HG03045 (cell line): ENCODE measurements at regions not wholly inside any gene's neighbourhood (a gene's known extent, or its start where the extent isn't known, plus 50 kb on each side); places are given as distances from the start of the nearest gene placed in this dataset.
"Not testable (repeated sequence)": the region's sequence is repeated elsewhere in the genome, so short reads cannot be mapped to it uniquely, and the experiment has no call there.

Source experiments
- ATAC-seq: cut with Tn5 transposase; IDR thresholded peaks from one replicate; pipeline ENCODE4 v1.9.1; 2021; ENCODE audit warnings: mild to moderate bottlenecking, moderate library complexity; ENCODE audit not compliant: unreplicated experiment

DNA sequence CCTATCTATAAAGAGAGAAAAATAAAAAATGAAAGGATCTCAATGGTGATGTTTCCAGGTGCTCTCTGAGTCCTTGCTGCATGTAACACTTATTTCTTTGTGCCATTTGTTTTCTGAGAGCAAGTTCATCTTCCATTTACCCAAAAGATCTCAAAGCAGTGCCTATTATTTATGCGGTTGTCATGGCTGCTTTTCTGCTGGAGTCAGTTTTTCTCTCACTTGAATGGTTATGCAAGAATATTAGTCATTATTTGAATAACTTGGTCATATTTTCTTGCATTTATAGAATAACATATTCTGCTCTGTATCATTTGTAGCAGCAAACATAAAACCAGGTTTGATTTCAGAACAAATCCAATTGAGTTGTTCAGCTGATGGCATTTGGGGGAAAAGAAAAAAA lies 141.8 kb upstream of the G2E3 start:
- ATAC-seq = no peak

DNA sequence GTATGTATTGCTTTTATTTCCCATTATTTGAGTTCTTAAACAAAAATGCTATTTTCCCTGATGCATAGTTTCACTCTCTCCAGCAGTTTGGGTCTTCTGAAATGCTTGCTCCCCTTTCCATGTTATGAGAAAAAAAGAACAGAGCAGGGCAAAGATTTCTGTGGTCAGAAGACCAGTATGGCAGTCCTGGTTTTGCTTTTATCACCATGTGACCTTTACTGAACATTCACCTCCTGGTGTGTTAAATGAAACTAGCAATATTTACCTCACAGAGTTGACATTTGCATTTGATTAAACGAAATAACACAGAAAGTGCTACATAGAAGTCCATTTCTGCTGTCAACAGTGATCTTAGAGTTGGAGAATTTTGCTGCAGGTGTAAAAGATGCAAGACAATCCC lies 141.0 kb upstream of the G2E3 start:
- no peak for ATAC-seq

GRCh38 chr14:30419037-30419436 lies 139.9 kb upstream of the G2E3 start:
- no peak for ATAC-seq

DNA sequence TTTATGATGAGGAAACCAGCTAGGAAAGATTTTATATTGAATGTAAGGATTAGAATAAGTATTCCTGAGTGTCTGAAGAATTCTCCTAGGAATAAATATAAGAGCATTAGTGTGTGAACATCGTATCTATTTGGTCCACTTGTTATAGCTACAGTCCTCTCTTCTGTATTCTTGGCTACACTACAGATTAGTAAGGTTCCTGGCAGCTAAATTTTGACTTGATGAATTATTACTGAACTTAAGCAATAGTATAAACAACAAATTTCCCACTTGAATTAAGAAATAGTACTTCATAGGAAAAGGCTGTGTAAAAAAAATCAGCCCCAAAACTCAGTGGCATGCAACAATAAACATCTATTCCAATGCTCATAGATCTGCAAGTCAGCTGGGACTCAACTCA lies 138.4 kb upstream of the G2E3 start:
- no peak for ATAC-seq

DNA sequence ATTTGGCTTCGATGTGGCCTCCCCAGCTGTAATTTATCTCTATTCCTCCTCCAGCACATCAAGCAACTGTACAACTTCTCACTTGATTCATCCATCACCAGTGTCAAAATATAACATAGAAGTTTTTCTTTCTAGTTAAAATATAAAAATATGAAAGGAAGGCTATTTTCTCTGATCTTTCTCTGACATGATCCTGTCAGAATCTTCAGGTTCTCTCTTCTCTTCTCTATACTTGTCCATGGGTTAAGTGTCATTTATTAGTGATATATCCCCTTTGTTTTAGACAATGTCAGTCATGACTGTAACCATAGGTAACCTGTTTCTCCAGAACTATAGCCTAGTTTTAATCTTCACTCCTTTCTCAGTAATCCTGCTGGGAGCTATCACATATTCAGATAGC lies 132.5 kb upstream of the G2E3 start:
- no peak for ATAC-seq

GRCh38 chr14:30427401-30427800 lies 131.6 kb upstream of the G2E3 start:
- no peak for ATAC-seq

- ATAC-seq = no peak
Measured at GRCh38 chr14:30427846-30428245, 131.1 kb upstream of the G2E3 start.

DNA sequence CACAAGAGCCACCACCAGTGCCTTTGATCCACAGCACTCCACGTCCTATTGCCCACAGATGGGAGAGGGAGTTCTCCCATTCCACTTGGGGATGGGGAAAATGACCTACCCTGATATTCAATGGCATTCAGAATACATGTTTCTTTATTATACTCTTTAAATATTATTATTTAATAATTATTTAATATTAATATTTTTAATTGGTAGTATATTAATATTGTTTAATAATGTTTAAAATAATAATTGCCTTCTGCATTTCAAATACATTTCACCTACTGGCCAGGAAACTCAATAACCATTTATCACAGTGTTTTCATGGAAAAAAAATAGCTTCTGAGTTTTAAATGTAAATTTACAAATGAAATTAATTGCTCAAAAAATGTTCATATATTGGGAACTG lies 127.4 kb upstream of the G2E3 start:
- no peak for ATAC-seq

DNA sequence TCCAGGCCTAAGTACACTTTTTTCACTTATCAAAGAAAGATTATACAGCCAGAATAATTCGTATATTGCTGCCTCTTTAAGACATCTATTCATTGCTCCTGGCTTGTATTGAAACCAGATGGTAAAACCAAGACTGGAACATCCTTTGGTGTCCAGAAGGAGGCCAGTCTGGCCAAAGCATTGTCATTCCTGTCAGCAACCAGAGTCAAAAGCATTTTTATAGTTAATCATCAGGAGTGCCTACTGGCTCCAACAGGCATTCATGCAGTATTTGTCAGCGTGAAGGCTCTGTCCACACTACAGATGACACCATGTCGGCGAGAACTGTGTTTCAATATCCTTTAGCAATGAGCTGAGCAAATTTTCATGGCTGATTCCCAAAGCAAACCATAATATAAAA lies 118.0 kb upstream of the G2E3 start:
- no peak for ATAC-seq

- ATAC-seq = no peak
Measured at GRCh38 chr14:30443368-30444007, 115.5 kb upstream of the G2E3 start.

DNA sequence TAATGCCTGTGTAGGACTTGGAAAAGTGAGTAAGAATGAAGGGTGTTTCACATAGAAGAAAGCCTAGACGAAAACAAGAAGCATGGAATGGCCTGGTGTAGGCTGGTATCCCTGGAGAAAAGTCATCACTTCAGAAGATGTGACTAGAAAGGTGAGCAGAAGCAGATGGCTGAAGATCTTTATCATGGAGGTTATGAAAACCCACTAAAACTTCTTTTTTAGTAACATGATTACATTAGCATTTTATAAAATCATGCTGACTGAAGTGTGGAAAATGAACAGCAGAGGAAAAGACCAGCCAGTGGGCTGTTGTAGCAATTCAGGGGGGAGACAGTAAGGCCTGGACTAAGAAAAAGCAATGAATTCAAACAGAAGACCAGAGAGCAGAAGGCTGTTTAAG lies 114.5 kb upstream of the G2E3 start:
- ATAC-seq = no peak

DNA sequence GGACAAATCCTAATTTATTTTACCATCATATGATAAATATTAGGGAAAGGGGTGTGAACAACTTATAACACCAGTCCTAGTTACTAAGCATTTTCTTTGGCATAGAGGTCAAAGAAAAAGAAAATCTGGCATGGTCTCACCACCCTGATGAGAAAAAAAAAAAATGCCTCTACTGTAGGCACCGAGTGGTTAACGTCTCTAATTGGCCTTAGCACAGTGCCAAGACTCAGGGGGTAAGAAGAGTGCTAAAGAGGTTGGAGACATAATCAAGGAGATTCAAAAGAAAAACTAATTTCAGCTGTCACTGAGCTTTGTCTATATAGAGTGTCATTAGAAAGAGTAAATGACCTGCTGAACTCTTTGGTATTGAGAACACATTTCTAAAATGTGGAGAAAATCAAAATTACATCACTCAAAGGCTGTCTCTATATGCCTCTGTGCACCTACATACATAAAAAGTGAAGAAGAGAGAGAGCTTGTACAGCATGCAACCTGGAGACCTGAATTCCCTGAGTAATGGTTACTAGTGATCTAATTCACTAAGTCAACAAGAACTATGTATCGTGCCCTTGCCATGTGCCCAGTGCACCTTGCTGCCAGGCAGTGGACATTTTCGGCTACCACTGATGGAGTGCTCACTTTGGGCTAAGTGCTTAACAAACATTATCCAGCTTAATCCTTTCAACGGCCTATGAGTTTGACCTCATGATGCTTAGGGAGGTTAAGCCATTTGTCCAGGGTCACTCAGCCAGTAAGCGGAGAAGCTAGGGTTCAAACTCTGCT lies 113.8 kb upstream of the G2E3 start:
- ATAC-seq = no peak

- no peak for ATAC-seq
Measured at GRCh38 chr14:30445852-30446251, 113.1 kb upstream of the G2E3 start.

GRCh38 chr14:30450631-30451545 lies 108.1 kb upstream of the G2E3 start:
- no peak for ATAC-seq

GRCh38 chr14:30456296-30456695 lies 102.7 kb upstream of the G2E3 start:
- no peak for ATAC-seq

DNA sequence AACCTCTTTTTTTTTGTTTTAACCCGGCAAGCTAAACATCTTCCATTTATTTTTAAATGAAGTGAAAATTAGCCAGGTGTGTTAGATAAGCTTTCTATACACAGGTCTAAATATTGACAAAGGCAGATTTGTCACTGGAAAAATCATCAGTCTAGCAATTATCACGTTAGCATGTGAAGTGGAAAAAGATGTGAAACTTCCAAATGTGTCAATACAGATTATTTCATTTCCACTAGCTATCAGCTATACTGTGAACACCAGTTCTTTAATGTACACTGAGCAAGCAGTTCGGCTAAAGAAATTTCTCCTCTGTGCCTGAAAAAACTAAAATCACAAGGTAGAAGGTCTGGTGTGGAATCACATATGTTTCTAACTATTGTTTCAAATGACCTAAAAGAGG lies 96.6 kb upstream of the G2E3 start:
- ATAC-seq = no peak

GRCh38 chr14:30464481-30464880 lies 94.5 kb upstream of the G2E3 start:
- no peak for ATAC-seq

- ATAC-seq = no peak
Measured at GRCh38 chr14:30468354-30468753, 90.6 kb upstream of the G2E3 start.

DNA sequence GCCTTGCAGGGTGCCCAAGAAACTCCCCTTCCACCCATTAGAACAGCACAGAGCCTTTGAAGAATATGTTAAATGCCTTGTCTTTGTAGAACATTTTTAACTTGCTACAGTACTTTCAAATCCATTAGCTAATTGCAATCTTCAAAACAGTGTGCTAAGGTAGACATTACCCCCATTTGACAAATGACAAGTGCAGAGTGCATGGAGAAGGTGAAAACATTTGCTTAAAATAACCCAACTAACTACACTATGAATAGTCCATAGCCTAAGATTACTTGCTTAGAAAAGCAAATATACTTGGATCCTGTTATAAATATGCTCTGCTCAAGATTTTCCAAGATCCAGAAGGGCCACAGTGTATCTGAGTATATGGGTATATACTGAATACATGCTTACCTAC lies 87.0 kb upstream of the G2E3 start:
- ATAC-seq = no peak

DNA sequence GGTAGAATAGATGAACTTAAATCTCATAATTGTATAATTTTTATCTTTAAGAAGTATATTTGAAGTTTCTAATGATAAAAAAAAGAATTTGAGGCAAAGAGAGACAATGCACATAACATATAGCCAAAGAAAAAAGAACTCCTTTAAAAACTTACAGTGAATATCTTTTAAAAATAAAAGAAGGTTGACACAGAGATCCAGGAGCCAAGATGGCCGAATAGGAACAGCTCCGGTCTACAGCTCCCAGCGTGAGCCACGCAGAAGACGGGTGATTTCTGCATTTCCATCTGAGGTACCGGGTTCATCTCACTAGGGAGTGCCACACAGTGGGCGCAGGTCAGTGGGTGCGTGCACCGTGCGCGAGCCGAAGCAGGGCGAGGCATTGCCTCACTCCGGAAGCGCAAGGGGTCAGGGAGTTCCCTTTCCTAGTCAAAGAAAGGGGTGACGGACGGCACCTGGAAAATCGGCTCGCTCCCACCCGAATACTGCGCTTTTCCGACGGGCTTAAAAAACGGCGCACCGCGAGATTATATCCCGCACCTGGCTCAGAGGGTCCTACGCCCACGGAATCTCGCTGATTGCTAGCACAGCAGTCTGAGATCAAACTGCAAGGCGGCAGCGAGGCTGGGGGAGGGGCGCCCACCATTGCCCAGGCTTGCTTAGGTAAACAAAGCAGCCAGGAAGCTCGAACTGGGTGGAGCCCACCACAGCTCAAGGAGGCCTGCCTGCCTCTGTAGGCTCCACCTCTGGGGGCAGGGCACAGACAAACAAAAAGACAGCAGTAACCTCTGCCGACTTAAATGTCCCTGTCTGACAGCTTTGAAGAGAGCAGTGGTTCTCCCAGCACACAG lies 84.9 kb upstream of the G2E3 start:
- not testable (repeated sequence) for ATAC-seq

- ATAC-seq = no peak
Measured at GRCh38 chr14:30482276-30482675, 76.7 kb upstream of the G2E3 start.
